ENCODE measurements at regions not wholly inside any gene's neighbourhood (a gene's known extent, or its start where the extent isn't known, plus 50 kb on each side); places are given as distances from the start of the nearest gene placed in this dataset.

- ATAC-seq, result no peak
- TF ChIP-seq GLIS3 (CRISPR knock-in tag; IDR thresholded peaks at IDR 0.05) (no peak), ZNF8 (CRISPR knock-in tag; IDR thresholded peaks at IDR 0.05) (no peak), ZNF565 (CRISPR knock-in tag; conservative IDR thresholded peaks at IDR 0.05; ENCODE audit: low read depth) (no peak), PPARA (CRISPR knock-in tag; IDR thresholded peaks at IDR 0.05; ENCODE audit: borderline replicate concordance) (no peak), ZFP3 (CRISPR knock-in tag; IDR thresholded peaks at IDR 0.05) (no peak), SNAI2 (CRISPR knock-in tag; IDR thresholded peaks at IDR 0.05) (no peak), ARNTL (CRISPR knock-in tag; IDR thresholded peaks at IDR 0.05; ENCODE audit: borderline replicate concordance, low read depth) (no peak), PATZ1 (CRISPR knock-in tag; IDR thresholded peaks at IDR 0.05; ENCODE audit: borderline replicate concordance) (no peak), BACH2 (CRISPR knock-in tag; IDR thresholded peaks at IDR 0.05; ENCODE audit: borderline replicate concordance) (no peak), CSDC2 (CRISPR knock-in tag; IDR thresholded peaks at IDR 0.05) (no peak), TSHZ2 (CRISPR knock-in tag; IDR thresholded peaks at IDR 0.05) (no peak), TOX (CRISPR knock-in tag; IDR thresholded peaks at IDR 0.05; ENCODE audit: borderline replicate concordance) (no peak), OSR1 (CRISPR knock-in tag; IDR thresholded peaks at IDR 0.05) (no peak), CREB5 (CRISPR knock-in tag; IDR thresholded peaks at IDR 0.05; ENCODE audit: low read depth) (no peak), ZFP30 (CRISPR knock-in tag; IDR thresholded peaks at IDR 0.05) (no peak), ISL1 (CRISPR knock-in tag; IDR thresholded peaks at IDR 0.05) (no peak), RARB (CRISPR knock-in tag; IDR thresholded peaks at IDR 0.05) (no peak), ESRRG (CRISPR knock-in tag; IDR thresholded peaks at IDR 0.05) (no peak), ZC3H10 (CRISPR knock-in tag; IDR thresholded peaks at IDR 0.05) (no peak)
- TF ChIP-seq, protein P1, sequence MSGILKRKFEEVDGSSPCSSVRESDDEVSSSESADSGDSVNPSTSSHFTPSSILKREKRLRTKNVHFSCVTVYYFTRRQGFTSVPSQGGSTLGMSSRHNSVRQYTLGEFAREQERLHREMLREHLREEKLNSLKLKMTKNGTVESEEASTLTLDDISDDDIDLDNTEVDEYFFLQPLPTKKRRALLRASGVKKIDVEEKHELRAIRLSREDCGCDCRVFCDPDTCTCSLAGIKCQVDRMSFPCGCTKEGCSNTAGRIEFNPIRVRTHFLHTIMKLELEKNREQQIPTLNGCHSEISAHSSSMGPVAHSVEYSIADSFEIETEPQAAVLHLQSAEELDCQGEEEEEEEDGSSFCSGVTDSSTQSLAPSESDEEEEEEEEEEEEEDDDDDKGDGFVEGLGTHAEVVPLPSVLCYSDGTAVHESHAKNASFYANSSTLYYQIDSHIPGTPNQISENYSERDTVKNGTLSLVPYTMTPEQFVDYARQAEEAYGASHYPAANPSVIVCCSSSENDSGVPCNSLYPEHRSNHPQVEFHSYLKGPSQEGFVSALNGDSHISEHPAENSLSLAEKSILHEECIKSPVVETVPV (CRISPR knock-in tag; IDR thresholded peaks at IDR 0.05), result no peak
Observed at GRCh38 chr3:6351752-6352151, 509.2 kb upstream of the GRM7 start.

- TF ChIP-seq, protein P2, sequence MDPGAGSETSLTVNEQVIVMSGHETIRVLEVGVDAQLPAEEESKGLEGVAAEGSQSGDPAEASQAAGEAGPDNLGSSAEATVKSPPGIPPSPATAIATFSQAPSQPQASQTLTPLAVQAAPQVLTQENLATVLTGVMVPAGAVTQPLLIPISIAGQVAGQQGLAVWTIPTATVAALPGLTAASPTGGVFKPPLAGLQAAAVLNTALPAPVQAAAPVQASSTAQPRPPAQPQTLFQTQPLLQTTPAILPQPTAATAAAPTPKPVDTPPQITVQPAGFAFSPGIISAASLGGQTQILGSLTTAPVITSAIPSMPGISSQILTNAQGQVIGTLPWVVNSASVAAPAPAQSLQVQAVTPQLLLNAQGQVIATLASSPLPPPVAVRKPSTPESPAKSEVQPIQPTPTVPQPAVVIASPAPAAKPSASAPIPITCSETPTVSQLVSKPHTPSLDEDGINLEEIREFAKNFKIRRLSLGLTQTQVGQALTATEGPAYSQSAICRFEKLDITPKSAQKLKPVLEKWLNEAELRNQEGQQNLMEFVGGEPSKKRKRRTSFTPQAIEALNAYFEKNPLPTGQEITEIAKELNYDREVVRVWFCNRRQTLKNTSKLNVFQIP (CRISPR knock-in tag; IDR thresholded peaks at IDR 0.05; ENCODE audit: borderline replicate concordance, low read depth), result no peak
- TF ChIP-seq SNAI2 (CRISPR knock-in tag; IDR thresholded peaks at IDR 0.05) (no peak), ZNF565 (CRISPR knock-in tag; conservative IDR thresholded peaks at IDR 0.05; ENCODE audit: low read depth) (no peak), CSDC2 (CRISPR knock-in tag; IDR thresholded peaks at IDR 0.05) (no peak), ZFP3 (CRISPR knock-in tag; IDR thresholded peaks at IDR 0.05) (no peak), TOX (CRISPR knock-in tag; IDR thresholded peaks at IDR 0.05; ENCODE audit: borderline replicate concordance) (no peak), ZFP30 (CRISPR knock-in tag; IDR thresholded peaks at IDR 0.05) (no peak), ARNTL (CRISPR knock-in tag; IDR thresholded peaks at IDR 0.05; ENCODE audit: borderline replicate concordance, low read depth) (no peak), BACH2 (CRISPR knock-in tag; IDR thresholded peaks at IDR 0.05; ENCODE audit: borderline replicate concordance) (no peak), PATZ1 (CRISPR knock-in tag; IDR thresholded peaks at IDR 0.05; ENCODE audit: borderline replicate concordance) (no peak), TSHZ2 (CRISPR knock-in tag; IDR thresholded peaks at IDR 0.05) (no peak), ESRRG (CRISPR knock-in tag; IDR thresholded peaks at IDR 0.05) (no peak), GLIS3 (CRISPR knock-in tag; IDR thresholded peaks at IDR 0.05) (no peak), ZNF8 (CRISPR knock-in tag; IDR thresholded peaks at IDR 0.05) (no peak), PPARA (CRISPR knock-in tag; IDR thresholded peaks at IDR 0.05; ENCODE audit: borderline replicate concordance) (no peak), RARB (CRISPR knock-in tag; IDR thresholded peaks at IDR 0.05) (no peak), ZNF70 (CRISPR knock-in tag; IDR thresholded peaks at IDR 0.05) (no peak)
- TF ChIP-seq, protein P1 (CRISPR knock-in tag; IDR thresholded peaks at IDR 0.05), result no peak
- ATAC-seq, result no peak
Observed at GRCh38 chr3:6354653-6355052, 506.3 kb upstream of the GRM7 start.
